HG03039 (cell line): ENCODE measurements at regions not wholly inside any gene's neighbourhood (a gene's known extent, or its start where the extent isn't known, plus 50 kb on each side); places are given as distances from the start of the nearest gene placed in this dataset.

Experiments
- ATAC-seq: cut with Tn5 transposase; IDR thresholded peaks from one replicate; pipeline ENCODE4 v1.9.1; 2021; ENCODE audit warnings: mild to moderate bottlenecking, moderate library complexity; ENCODE audit not compliant: unreplicated experiment

GRCh38 chr13:30006246-30006645 lies 155.8 kb upstream of the UBL3 start:
- no peak for ATAC-seq

GRCh38 chr13:30004204-30004603 lies 153.8 kb upstream of the UBL3 start:
- ATAC-seq: no peak

GRCh38 chr13:30002577-30002976 lies 152.2 kb upstream of the UBL3 start:
- ATAC-seq: no peak

- no peak for ATAC-seq
Measured at GRCh38 chr13:30000370-30000765, 150.0 kb upstream of the UBL3 start.

- no peak for ATAC-seq
Measured at GRCh38 chr13:29999492-30000369, 149.3 kb upstream of the UBL3 start.

- no peak for ATAC-seq
Measured at GRCh38 chr13:29996316-29996715, 145.9 kb upstream of the UBL3 start.

- no peak for ATAC-seq
Measured at GRCh38 chr13:29994911-29995595, 144.6 kb upstream of the UBL3 start.

GRCh38 chr13:29993716-29994488 lies 143.5 kb upstream of the UBL3 start:
- no peak for ATAC-seq

GRCh38 chr13:29993196-29993595 lies 142.8 kb upstream of the UBL3 start:
- no peak for ATAC-seq

- ATAC-seq: no peak
Measured at GRCh38 chr13:29991343-29991742, 140.9 kb upstream of the UBL3 start.

GRCh38 chr13:29987340-29987739 lies 136.9 kb upstream of the UBL3 start:
- no peak for ATAC-seq

- no peak for ATAC-seq
Measured at GRCh38 chr13:29980339-29980738, 129.9 kb upstream of the UBL3 start.

- ATAC-seq: no peak
Measured at GRCh38 chr13:29978211-29978610, 127.8 kb upstream of the UBL3 start.

- no peak for ATAC-seq
Measured at GRCh38 chr13:29977476-29978120, 127.2 kb upstream of the UBL3 start.

GRCh38 chr13:29976535-29976934 lies 126.1 kb upstream of the UBL3 start:
- ATAC-seq: no peak

- ATAC-seq: no peak
Measured at GRCh38 chr13:29975283-29975682, 124.9 kb upstream of the UBL3 start.

GRCh38 chr13:29969286-29969685 lies 118.9 kb upstream of the UBL3 start:
- ATAC-seq: no peak

- ATAC-seq: no peak
Measured at GRCh38 chr13:29964181-29964845, 113.9 kb upstream of the UBL3 start.

GRCh38 chr13:29963089-29963488 lies 112.7 kb upstream of the UBL3 start:
- no peak for ATAC-seq

GRCh38 chr13:29961036-29961670 lies 110.7 kb upstream of the UBL3 start:
- ATAC-seq: no peak
